Adrenal gland (tissue), 5 donors: ENCODE measurements at regions not wholly inside any gene's neighbourhood (a gene's known extent, or its start where the extent isn't known, plus 50 kb on each side); places are given as distances from the start of the nearest gene placed in this dataset.

Source experiments
- CTCF ChIP-seq, 6 experiments: fragments of 450-650 bp in 4 of 6; fragments of 200-600 bp in 2 of 6; sonication (generic) in 1 of 6; IDR thresholded peaks; 1 replicate in 5 of 6; 2 replicates in 1 of 6; pipeline versions ENCODE4 v1.5.1 to v1.8.0; 2016 to 2021; ENCODE audit warnings: antibody characterized with exemption in 6 of 6, mild to moderate bottlenecking in 2 of 6, moderate library complexity in 1 of 6
- POLR2A ChIP-seq, 2 donors: fragments of 450-650 bp; IDR thresholded peaks; one replicate each; pipeline ENCODE4 v1.6.1; 2017; ENCODE audit warnings: antibody characterized with exemption in 2 of 2, mild to moderate bottlenecking in 2 of 2, moderate library complexity in 1 of 2
- donor health status: DM: no; HTN: no; CAD: no.

GRCh38 chr18:30106356-30106755 lies 936.2 kb downstream of the DSC3 start:
- no peak for TF ChIP-seq CTCF (IDR thresholded peaks at IDR 0.05)
- TF ChIP-seq POLR2A (IDR thresholded peaks at IDR 0.05) = no peak
